Fibroblast of lung (primary cell): ENCODE measurements at regions not wholly inside any gene's neighbourhood (a gene's known extent, or its start where the extent isn't known, plus 50 kb on each side); places are given as distances from the start of the nearest gene placed in this dataset.

Experiments used
- EZH2 ChIP-seq: IDR thresholded peaks from 2 replicates; pipeline ENCODE4 v1.5.1; 2012; ENCODE audit warnings: low read length, control low read depth, mild to moderate bottlenecking; ENCODE audit errors: missing control alignments
- TF ChIP-seq, protein P1 (sequence below), 2 donors: IDR thresholded peaks in 1 of 2; conservative IDR thresholded peaks in 1 of 2; 1 replicate in 1 of 2; 2 replicates in 1 of 2; pipeline ENCODE4 v1.5.1; 2011 to 2012; ENCODE audit warnings: low read length in 2 of 2, control low read depth in 1 of 2, inconsistent platforms in 1 of 2, low read depth in 1 of 2, mild to moderate bottlenecking in 1 of 2

DNA sequence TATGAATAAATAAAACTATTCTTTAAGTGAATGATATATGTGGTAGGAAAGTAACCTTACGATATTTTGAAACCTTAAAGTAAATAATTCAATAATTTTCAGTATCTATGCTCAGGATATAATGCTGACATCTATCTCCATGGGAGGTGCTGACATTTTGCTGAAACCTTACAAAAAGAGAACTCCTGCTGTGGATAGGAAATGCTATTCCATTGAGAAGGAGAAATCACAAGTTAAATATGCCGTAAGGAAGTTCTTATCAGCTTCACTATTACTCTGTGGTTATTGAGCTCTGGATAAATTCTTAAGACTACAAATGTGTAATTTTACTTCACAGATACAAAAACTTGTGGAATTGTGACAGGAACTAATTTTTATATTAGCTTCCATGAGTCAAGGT is 722.1 kb downstream of the TMTC2 start:
- TF ChIP-seq, protein P1, sequence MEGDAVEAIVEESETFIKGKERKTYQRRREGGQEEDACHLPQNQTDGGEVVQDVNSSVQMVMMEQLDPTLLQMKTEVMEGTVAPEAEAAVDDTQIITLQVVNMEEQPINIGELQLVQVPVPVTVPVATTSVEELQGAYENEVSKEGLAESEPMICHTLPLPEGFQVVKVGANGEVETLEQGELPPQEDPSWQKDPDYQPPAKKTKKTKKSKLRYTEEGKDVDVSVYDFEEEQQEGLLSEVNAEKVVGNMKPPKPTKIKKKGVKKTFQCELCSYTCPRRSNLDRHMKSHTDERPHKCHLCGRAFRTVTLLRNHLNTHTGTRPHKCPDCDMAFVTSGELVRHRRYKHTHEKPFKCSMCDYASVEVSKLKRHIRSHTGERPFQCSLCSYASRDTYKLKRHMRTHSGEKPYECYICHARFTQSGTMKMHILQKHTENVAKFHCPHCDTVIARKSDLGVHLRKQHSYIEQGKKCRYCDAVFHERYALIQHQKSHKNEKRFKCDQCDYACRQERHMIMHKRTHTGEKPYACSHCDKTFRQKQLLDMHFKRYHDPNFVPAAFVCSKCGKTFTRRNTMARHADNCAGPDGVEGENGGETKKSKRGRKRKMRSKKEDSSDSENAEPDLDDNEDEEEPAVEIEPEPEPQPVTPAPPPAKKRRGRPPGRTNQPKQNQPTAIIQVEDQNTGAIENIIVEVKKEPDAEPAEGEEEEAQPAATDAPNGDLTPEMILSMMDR (conservative IDR thresholded peaks at IDR 0.05 in 1 of 2, IDR thresholded peaks at IDR 0.05 in 1 of 2; ENCODE audit: low read depth in 1 of 2, low read length in 2 of 2): no peak
- no peak for TF ChIP-seq EZH2
